MM.1S (cell line): ENCODE measurements at regions not wholly inside any gene's neighbourhood (a gene's known extent, or its start where the extent isn't known, plus 50 kb on each side); places are given as distances from the start of the nearest gene placed in this dataset.

ENCODE experiments used
- EZH2 ChIP-seq: fragments of 300-600 bp; sonication (generic); optimal IDR thresholded peaks from 2 replicates; pipeline ENCODE3; 2017; ENCODE audit warnings: low read depth, mild to moderate bottlenecking, antibody characterized with exemption, low read length, mixed read lengths
- TF ChIP-seq, protein P1 (sequence below): fragments of 300-600 bp; sonication (generic); IDR thresholded peaks from 2 replicates; pipeline ENCODE4 v1.5.1; 2016; ENCODE audit warnings: antibody characterized with exemption, low read length, mixed read lengths

DNA sequence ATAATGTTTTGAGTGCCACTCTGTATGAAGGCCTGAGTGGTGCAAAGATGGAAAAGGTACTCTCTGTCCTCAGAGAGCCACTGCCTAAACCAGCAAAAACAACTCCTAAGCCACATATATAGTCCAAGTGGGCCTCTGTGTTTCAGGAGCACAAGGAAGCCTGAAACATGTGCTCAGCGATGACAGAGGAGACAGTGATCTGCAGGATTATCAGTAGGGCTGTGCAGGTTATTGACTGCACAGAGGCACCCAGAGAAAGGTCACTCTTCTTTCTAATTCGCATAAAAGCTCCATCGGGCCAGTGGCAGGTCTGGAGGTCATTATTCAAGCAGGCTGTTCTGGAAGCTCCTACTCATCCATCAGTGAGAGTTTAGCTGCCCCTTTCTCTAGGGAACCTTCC, 361.9 kb downstream of the BCL11B start:
- TF ChIP-seq, protein P1, sequence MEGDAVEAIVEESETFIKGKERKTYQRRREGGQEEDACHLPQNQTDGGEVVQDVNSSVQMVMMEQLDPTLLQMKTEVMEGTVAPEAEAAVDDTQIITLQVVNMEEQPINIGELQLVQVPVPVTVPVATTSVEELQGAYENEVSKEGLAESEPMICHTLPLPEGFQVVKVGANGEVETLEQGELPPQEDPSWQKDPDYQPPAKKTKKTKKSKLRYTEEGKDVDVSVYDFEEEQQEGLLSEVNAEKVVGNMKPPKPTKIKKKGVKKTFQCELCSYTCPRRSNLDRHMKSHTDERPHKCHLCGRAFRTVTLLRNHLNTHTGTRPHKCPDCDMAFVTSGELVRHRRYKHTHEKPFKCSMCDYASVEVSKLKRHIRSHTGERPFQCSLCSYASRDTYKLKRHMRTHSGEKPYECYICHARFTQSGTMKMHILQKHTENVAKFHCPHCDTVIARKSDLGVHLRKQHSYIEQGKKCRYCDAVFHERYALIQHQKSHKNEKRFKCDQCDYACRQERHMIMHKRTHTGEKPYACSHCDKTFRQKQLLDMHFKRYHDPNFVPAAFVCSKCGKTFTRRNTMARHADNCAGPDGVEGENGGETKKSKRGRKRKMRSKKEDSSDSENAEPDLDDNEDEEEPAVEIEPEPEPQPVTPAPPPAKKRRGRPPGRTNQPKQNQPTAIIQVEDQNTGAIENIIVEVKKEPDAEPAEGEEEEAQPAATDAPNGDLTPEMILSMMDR, result no peak
- TF ChIP-seq EZH2, result no peak
